Transverse colon (tissue), 3 donors: ENCODE measurements at regions not wholly inside any gene's neighbourhood (a gene's known extent, or its start where the extent isn't known, plus 50 kb on each side); places are given as distances from the start of the nearest gene placed in this dataset.

Experiments
- EP300 ChIP-seq: sonication (generic); formaldehyde crosslinking; IDR thresholded peaks from one replicate; pipeline ENCODE4 v1.6.1; 2017; ENCODE audit warnings: antibody characterized with exemption, low read depth
- POLR2A ChIP-seq: fragments of 450-650 bp; IDR thresholded peaks from one replicate; pipeline ENCODE4 v1.6.1; 2016; ENCODE audit warnings: antibody characterized with exemption, mild to moderate bottlenecking, moderate library complexity
- TF ChIP-seq, protein P1 (sequence below), 5 experiments: fragments of 200-600 bp in 3 of 5; fragments of 450-650 bp in 2 of 5; sonication (generic) in 3 of 5; IDR thresholded peaks; 1 replicate in 2 of 5; 2 replicates in 3 of 5; pipeline ENCODE4 v1.5.1; 2016 to 2017; ENCODE audit warnings: antibody characterized with exemption in 5 of 5, inconsistent platforms in 3 of 5, mild to moderate bottlenecking in 2 of 5, moderate library complexity in 1 of 5

DNA sequence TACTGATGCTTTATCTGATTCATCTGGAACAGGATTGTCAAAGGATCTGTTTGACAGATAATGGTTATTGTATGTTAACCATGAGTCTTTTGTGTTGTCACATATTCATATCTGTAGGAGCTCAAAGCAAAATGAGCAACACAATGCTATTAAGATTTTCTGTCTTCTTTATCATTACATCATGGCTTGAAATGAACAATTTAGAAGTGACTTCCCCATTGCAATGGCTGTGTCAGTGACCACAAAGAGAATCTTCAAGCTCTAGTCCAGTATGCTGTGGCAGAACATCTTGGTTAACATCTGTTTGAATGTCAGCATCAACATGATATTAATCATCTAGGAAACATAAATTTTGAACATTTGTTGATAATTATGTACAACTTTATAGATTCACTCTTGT, 1148.5 kb downstream of the PLA2G4A start:
- TF ChIP-seq, protein P1, sequence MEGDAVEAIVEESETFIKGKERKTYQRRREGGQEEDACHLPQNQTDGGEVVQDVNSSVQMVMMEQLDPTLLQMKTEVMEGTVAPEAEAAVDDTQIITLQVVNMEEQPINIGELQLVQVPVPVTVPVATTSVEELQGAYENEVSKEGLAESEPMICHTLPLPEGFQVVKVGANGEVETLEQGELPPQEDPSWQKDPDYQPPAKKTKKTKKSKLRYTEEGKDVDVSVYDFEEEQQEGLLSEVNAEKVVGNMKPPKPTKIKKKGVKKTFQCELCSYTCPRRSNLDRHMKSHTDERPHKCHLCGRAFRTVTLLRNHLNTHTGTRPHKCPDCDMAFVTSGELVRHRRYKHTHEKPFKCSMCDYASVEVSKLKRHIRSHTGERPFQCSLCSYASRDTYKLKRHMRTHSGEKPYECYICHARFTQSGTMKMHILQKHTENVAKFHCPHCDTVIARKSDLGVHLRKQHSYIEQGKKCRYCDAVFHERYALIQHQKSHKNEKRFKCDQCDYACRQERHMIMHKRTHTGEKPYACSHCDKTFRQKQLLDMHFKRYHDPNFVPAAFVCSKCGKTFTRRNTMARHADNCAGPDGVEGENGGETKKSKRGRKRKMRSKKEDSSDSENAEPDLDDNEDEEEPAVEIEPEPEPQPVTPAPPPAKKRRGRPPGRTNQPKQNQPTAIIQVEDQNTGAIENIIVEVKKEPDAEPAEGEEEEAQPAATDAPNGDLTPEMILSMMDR (IDR thresholded peaks at IDR 0.05) = no peak
- TF ChIP-seq EP300 (no peak), POLR2A (no peak)
